ENCODE measurements at regions not wholly inside any gene's neighbourhood (a gene's known extent, or its start where the extent isn't known, plus 50 kb on each side); places are given as distances from the start of the nearest gene placed in this dataset.
"Not testable (repeated sequence)": the region's sequence is repeated elsewhere in the genome, so short reads cannot be mapped to it uniquely, and the experiment has no call there.

DNA sequence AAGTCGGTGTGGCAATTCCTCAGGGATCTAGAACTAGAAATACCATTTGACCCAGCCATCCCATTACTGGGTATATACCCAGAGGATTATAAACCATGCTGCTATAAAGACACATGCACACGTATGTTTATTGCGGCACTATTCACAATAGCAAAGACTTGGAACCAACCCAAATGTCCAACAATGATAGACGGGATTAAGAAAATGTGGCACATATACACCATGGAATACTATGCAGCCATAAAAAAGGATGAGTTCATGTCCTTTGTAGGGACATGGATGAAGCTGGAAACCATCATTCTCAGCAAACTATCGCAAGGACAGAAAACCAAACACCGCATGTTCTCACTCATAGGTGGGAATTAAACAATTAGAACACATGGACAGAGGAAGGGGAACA lies 80.6 kb upstream of the ST3GAL5 start:
- not testable (repeated sequence) for DNase-seq

DNA sequence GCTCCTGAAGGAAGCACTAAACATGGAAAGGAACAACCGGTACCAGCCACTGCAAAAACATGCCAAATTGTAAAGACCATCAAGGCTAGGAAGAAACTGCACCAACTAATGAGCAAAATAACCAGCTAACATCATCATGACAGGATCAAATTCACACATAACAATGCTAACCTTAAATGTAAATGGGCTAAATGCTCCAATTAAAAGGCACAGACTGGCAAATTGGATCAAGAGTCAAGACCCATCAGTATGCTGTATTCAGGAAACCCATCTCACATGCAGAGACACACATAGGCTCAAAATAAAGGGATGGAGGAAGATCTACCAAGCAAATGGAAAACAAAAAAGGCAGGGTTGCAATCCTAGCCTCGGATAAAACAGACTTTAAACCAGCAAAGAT lies 77.0 kb upstream of the ST3GAL5 start:
- DNase-seq, result not testable (repeated sequence)

DNA sequence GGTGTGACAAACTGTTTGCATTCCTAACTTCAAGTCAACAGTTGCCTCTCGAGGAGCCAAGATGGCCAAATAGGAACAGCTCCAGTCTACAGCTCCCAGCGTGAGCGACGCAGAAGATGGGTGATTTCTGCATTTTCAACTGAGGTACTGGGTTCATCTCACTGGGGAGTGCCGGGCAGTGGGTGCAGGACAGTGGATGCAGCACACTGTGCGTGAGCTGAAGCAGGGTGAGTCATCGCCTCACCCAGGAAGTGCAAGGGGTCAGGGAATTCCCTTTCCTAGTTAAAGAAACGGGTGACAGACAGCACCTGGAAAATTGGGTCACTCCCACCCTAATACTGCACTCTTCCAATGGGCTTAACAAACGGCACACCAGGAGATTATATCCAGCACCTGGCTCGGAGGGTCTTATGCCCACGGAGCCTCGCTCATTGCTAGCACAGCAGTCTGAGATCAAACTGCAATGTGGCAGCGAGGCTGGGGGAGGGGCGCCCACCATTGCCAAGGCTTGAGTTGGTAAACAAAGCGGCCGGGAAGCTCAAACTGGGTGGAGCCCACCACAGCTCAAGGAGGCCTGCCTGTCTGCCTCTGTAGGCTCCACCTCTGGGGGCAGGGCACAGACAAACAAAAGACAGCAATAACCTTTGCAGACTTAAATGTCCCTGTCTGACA lies 75.1 kb upstream of the ST3GAL5 start:
- peak; percentile 8 for DNase-seq

DNA sequence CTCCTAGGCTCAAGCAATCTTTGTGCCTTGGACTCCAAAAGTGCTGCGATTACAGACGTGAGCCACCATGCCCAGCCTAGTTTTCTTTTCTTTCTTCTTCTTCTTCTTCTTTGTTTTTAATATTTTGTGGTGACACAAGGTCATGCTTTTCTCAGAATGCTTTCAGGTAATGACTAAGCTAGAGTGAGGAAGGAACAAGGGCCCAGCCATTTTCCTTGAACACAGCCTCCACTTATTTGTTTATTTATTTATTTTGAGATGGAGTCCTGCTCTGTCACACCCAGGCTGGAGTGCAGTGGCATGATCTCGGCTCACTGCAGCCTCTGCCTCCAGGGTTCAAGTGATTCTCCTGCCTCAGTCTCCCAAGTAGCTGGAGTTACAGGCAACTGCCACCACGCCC lies 74.3 kb upstream of the ST3GAL5 start:
- peak; percentile 28 for DNase-seq

DNA sequence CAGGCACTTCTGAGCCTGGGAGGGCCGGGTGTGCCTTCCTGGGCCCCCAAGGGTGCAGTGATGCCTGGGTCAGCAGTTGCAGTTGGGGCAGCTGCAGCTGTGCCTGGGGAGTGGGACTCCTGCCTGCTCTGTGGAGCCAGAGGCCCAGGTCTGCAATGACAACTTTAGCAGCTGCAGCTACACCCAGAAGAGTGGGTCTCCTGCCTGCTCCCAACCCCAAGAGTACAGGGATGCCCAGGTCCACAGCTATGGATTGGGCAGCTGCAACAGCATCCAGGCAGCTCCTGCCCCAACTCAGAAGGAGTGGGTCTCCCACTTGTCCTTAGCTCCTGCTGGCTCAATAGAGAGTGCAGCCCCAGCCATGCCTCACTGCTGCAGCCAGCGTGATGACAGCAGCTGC lies 73.0 kb upstream of the ST3GAL5 start:
- DNase-seq, result no peak

DNA sequence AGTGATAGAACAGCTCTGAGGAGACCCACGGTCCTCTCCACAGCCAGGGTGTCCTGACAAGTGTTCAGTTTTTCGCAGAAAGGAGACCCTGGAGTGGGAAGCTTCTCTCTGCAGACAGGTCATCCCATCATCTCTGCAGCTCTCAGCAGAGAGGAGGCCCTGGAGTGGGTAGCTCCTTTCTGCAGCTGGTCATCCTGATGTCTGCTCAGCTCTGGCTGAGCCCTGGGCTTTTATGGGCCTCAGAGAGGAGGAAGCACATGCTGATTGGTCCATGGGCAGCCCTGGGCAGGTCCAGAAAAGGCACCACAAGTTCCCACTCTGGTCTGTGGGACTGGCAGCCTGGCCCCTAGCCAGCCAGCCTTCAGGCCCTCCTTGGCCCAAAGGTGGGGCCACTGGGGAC lies 72.3 kb upstream of the ST3GAL5 start:
- no peak for DNase-seq

DNA sequence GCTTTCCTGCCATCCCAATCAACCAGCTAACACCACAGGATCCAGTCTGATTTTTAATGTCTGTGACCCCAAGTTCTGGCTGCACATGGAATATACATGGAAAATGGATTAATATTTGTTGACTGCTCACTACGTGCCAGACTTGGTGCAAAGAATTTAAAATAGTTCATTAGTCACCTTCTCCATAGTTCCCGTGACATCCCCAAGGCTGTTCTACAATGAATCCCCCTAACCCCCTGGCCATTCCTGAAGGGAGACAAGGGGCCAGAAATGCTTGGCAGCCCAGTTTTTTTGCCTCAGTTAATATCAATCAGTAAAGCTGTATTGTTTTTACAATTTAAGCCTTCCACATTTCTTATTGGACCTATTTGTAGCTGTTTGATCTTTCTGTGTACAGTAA lies 71.0 kb upstream of the ST3GAL5 start:
- DNase-seq, result no peak

DNA sequence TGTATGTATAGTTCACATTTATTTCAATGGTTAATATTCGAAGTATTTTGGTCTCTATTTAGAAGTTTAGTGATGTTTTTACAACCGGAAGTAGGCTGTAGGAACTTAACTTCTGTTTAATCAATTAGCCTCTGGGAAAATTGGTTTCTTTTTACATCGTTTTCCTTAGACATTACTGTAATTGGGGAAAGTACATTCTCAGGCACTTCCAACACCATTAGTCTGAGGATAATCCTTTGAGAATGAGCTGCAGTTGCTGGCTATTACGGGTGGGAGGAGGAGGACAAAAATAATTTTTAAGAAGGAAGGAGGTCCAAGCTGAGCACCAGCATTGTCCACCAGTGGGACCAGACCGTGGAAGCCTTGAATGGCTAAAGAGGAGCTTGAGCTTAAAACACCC lies 70.4 kb upstream of the ST3GAL5 start:
- no peak for DNase-seq

DNA sequence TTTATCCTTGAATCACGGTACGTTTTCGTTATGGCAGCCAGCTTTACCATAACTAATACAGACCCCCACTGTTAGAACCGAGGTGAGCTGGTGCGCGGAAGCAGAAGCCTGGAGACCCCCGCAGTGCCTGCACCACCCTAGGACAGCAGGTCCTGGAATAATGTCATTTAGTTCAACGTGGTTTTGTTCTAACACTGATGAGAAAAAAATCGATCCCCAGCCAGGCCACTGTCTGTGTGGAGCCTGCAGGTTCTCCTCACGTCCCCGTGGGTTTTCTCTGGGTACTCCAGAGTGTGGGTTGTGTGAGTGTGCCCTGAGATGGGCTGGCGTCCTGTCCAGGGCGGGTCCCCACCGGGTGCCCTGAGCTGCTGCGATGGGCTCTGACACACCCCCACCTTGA lies 69.9 kb upstream of the ST3GAL5 start:
- no peak for DNase-seq

DNA sequence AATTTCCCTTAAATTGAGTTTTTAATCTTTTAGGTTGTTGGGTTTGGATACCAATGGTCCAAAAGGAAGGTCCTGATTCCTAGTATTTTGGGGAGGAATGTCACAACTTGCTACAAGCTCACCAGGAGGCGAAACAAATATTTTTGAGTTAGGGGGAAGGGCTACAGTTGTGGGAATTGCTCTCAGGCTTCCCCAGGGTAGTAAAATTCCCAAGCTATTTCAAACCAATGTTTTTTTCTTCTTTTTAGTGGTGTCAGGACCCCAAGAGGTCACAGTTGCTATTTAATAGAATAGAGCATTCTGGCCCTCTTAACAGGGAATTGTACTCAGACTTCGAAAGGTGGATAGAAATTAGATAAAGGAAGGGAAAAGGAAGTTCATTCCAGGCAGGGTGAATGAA lies 68.5 kb upstream of the ST3GAL5 start:
- no peak for DNase-seq

DNA sequence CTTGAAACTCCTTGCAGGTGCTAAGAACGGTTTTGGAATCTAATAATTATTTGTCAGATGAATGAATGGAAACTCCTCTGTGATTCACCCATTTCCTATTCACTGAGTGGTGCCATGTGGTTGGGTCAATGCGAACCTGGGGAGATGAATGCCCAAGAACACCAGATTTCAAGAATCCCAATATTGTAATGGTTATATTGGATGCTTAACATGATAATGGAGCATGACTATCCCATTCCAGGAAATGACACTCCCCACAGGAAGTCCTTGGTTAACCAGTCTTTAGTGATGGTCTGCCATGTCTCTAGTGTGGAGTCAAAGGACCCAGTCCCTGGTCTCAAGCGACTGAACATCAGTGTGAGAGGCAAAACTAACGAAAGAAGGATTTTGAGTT lies 67.9 kb upstream of the ST3GAL5 start:
- DNase-seq, result no peak

DNA sequence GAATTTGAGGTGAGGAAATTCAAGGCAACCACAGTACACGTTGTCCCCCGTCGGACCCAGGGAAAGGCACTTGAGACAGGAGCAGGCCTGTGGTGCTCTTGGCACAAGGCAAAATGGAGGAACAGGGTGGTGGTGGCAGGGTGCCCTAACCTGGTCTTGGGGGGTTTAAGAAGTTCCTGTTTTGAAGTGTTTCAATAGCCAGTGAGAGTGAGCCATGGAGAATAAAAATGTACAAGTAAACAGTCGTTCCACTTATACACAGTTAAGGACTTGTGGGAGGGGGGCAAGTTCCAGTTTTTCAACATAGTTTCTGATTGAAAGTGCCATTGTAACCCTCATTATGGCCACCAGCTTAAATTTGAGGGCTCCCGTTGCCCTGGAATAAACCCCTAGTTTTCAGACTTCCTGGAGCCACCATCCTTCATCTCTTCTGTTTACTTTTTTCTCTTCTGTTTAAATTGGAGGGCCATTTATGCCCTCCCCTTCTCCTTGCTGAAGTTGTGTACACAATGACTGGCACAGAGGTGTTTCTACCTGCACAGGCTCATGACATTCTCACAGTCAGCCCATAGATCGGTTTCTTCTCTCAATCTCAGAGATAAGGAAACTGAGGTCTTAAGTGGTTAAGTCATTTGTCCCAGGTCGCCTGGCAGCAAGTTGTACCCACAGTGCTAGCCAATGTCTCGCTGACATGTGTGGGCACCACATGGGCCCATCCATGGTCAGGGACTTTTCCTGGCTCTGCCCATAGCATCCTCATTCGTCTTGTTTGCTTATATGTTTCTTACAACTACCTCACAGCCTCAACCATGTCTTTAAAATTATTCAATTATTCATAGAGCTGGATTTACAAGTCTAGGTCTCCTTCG lies 66.0 kb upstream of the ST3GAL5 start:
- no peak for DNase-seq

DNA sequence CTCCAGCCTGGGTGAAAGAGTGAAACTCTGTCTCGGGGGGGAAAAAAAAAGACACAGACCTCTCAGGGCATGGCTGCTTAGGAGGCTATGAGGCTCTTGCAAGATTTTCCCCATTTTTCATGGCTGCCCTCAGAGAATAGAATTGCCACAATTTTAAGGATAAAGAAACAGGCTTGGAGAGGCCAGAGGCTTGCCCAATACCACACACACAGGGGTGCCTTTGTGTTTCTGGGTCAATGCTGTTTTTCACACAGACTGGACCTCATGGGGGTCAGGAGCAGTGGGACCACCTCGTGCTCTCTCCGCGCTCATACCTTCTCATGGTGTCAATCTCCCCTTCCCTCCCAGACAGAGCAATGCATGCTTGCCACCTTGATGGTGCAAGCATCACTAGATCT lies 65.4 kb upstream of the ST3GAL5 start:
- no peak for DNase-seq

DNA sequence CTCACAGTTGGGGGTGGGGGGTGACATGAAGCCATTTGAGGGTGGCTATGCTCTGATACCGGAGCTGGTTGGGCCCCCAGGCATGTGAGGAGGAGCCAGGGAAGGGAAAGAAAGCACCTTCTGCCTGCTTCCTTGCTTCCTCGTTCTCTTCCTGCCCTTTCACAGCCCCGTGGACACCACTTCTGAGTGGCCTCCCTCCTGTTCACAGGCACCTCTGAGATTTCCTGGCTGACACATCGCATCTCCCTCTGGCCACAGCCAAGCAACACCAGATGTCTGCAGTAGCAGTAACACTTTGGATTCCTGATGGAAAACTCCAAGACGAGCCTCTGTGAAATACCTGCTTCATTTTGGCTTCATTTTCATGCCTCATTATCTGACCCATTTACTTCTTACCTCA lies 64.7 kb upstream of the ST3GAL5 start:
- no peak for DNase-seq

DNA sequence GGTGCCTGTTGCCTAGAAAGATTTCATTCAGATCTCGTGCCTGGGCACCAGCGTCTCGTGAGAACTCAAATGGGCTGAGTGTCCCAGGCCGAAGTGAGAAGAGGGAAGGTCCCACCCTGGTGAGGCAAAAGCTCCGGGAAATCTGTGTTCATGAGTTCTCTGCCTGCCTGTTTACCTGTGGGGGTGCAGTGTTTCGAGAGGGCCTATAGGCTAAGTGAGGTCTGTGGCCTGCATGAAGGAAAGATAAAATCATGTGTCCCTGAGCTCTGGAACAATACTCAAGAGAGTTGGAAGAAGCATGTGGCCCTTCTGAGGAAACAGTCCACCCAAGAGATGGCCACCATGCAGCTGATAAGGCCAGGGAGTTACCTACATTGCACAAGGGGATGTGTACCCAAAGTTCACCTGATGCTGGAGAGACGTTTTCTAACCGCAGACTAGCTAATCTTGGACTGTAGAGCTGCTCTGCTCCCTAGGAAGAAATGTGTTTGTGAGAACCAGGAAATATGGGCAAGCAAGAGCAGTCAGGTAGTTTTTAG lies 63.5 kb upstream of the ST3GAL5 start:
- no peak for DNase-seq

DNA sequence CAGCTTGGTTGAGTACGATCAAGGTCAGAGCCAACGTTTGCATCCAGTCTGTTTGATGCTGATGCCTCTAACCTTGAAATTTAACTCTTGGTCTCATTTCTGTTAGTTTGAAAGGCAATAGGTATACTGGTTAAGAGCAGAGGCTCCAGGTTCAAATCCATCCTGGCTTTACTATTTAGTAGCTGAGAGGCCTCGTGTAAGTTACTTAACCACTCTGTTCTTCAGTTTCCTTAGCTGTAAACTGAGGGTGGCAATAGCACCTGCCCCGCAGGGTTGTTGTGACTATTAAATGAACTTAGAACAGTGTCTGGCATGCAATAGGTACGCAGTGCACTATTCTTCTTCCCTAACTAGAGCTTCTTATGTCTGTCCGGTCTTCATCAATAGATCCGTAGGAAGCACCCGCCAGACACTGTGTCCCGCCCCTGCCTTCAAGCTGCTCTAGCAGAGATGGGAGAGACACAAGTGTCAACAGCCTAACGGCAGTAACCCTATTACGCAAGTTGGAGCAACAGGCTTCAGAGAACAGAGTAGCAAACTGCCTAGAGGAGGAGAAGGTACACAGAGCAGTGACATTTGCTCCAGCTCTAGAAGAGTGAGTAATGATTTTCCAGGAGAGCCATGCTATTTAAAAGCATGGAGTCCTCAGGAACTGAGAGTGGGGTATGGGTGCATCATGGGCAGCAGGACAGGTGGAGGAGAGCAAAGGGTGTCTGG lies 62.7 kb upstream of the ST3GAL5 start:
- DNase-seq, result no peak

DNA sequence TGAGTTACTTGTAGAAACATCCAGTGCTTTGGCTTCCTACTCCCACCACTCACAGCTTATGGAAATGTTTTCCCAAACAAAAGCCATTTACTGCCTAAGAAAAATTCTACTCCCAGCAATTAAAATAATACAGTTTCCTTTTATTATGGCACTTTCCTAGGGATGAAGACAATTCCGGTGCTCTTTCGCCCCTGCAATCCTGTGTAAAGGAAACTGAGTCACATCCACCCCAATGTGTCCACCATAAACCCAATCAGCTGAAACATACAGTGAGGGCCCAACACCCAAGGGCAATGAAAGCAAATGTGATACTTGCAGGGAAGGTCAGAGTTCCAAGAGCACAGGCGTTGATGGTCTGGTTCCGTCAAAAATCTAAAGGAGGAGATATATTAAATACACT lies 62.0 kb upstream of the ST3GAL5 start:
- no peak for DNase-seq

DNA sequence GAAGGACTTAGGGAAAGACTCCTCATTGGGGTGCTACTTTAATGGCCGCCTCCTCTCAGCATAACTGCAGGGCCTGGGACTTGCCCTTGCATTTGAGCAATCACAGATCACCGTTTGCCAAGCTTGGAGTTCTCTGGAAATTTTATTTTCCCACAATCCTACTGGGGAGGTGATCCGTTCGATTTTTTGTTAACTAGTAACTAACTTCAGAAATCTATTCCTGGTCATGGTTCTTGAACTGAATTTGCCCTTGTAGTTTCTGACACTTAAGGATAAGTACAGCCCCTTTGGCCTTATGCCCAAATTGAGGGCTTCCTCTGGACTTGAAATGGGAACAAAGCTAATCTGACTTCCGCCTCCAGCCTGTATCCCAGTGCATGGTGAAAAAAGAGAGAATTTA lies 60.5 kb upstream of the ST3GAL5 start:
- no peak for DNase-seq

DNA sequence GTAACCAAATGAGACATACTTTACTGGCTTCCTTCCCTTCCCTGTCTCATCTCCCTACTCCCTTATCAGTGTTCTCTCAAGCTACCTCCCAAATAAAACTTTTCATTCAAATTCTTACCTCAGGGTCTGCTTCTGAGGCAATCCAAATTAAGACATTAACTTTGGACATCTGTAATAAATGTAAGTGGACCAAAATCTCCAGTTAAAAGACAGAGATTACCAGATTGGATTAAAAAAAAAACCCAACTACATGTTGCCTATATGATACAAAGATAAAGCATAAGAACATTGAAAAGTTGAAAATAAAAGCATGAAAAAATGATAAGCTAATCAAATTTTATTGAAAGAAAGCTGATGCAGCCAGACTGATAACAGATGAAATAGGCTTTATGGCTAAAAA lies 58.8 kb upstream of the ST3GAL5 start:
- DNase-seq, result no peak

DNA sequence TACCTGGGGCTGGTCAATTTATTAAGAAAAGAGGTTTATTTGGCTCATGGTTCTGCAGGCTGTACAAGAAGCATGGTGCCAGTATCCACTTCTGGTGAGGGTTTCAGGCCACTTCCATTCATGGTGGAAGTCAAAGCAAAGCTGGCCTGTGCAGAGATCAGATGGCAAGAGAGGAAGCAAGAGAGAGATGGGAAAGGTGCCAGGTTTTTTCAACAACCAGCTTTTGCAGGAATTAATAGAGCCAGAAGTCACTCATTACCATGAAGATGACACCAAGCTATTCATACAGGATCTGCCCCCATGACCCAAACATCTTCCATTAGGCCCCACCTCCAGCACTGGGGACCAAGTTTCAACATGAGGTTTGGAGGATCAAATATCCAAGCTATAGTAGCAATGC lies 56.8 kb upstream of the ST3GAL5 start:
- no peak for DNase-seq

DNA sequence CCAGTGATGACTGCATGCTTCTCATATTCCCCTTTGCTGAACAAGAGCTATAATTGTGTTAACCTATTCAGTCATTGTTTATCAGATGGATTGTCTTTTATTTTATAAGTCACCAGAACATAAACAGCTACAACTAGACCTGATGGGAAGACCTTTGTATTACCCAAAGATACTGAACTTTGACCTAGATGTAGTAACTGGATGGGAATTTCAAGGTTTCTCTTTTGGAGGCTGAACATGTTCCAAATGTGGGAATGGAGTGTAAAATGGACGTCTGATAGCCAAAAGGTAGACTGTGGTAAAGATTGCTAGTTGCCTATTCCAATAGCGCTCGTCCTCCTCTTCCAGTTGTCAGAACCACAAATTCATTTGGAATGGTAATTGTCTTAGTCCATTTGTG lies 56.4 kb upstream of the ST3GAL5 start:
- DNase-seq, result no peak

DNA sequence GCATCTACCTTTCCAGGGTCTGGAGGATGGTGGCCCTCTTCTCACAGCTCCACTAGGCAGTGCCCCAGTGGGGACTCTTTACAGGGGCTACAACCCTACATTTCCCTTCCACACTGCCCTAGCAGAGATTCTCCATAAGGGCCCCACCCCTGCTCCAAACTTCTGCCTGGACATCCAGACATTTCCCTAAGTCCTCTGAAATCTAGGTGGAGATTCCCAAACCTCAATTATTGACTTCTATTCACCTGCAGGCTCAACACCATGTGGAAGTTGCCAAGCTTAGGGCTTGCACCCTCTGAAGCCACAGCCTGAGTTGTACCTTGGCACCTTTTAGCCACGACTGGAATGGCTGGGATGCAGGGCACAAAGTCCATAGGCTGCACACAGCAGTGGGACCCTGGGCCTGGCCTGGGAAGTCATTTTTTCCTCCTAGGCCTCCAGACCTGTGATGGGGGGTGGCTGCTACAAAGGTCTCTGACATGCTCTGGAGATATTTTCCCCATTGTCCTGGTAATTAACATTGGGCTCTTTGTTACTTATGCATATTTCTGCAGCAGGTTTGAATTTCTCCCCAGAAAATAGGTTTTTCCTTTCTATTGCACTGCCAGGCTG lies 53.7 kb upstream of the ST3GAL5 start:
- no peak for DNase-seq

DNA sequence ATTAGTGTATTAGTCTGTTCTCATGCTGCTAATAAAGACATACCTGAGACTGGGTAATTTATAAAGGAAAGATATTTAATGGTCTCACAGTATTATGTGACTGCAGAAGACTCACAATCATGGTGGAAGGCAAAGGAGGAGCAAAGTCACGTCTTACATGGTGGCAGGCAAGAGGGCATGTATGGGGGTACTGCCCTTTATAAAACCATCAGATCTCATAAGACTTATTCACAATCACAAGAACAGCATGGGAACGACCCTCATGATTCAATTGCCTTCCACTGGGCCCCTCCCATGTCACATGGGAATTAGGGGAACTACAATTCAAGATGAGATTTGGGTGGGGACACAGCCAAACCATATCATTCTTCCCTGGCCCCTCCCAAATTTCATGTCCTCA lies 52.7 kb upstream of the ST3GAL5 start:
- not testable (repeated sequence) for DNase-seq

Measured in activated CD4-positive, alpha-beta T cell treated with anti-CD3 and anti-CD28 coated beads, Interleukin-10, Interleukin-2, amounts not matched to agents 100 ng/mL and 50 ng/mL, durations not matched to agents 16 hours and 8 hours (primary cell).